Sigmoid colon (tissue), 4 donors: ENCODE measurements at regions not wholly inside any gene's neighbourhood (a gene's known extent, or its start where the extent isn't known, plus 50 kb on each side); places are given as distances from the start of the nearest gene placed in this dataset.

Experiments used
- CTCF ChIP-seq, 4 experiments: fragments of 450-650 bp in 3 of 4; fragments of 200-600 bp in 1 of 4; IDR thresholded peaks; one replicate each; pipeline ENCODE4 v1.5.1; 2016 to 2019; ENCODE audit warnings: antibody characterized with exemption in 4 of 4, mild to moderate bottlenecking in 3 of 4, moderate library complexity in 2 of 4
- EP300 ChIP-seq, 4 donors: sonication (generic); formaldehyde crosslinking; IDR thresholded peaks; one replicate each; pipeline ENCODE4 v1.6.1; 2017; ENCODE audit warnings: antibody characterized with exemption in 4 of 4
- POLR2AphosphoS5 ChIP-seq, 4 donors: sonication (generic); formaldehyde crosslinking; IDR thresholded peaks; one replicate each; pipeline ENCODE4 v1.6.1; 2017; ENCODE audit warnings: antibody characterized with exemption in 4 of 4

DNA sequence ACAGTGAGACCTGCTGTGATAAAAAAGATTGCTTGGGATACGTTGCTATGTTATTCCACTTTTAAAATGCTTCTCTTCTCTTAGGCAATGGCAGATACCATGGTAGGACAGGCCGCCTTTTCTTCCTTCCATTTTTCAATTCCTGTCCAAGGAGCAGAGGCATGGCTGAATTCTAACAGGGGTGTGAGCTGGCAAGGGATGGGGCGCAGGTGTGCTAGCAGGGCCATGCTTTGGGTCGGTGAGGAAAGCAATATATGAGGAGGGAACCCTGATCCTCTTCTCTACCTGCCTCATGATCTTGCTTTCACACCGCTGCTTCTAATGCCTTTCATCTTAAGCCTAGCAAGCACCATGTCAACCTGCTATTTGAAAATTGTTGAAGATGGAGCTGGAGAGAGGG lies 225.0 kb downstream of the KATNAL1 start:
- no peak for TF ChIP-seq CTCF (IDR thresholded peaks at IDR 0.05)
- TF ChIP-seq POLR2AphosphoS5 (IDR thresholded peaks at IDR 0.05), result no peak
- TF ChIP-seq EP300 (IDR thresholded peaks at IDR 0.05), result no peak
